ENCODE measurements at regions not wholly inside any gene's neighbourhood (a gene's known extent, or its start where the extent isn't known, plus 50 kb on each side); places are given as distances from the start of the nearest gene placed in this dataset.

DNA sequence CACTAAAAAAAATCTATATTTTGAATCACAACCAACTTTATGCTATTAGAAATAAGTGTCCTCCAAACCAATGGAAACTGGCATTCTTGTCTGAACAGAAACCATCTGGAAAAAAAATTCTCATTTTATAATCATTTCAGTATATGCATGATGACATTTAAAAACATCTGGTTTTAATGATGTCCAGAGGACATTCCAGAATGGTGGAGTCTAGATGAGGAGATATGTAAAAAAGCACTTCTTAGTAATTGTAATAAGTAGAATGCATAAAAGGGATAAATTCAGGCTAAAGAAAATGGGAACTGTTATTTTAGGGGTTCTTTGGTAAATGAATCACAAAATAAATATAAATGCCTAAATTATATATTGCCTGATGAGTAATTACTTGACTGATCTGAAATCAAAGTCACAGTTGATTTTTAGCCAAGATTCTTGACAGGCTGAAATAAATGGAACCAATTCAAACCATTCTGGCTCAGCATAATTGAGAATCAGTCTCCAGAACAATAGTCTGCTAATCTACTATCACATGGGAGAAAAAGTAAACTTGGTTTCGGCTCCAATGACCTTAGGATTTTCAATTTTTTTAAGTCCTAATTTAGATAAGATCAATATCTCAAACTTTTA is 636.6 kb downstream of the FAT4 start:
- no peak for TF ChIP-seq EZH2 (optimal IDR thresholded peaks at IDR 0.05; ENCODE audit: low read depth, low read length)
- TF ChIP-seq, protein P1, sequence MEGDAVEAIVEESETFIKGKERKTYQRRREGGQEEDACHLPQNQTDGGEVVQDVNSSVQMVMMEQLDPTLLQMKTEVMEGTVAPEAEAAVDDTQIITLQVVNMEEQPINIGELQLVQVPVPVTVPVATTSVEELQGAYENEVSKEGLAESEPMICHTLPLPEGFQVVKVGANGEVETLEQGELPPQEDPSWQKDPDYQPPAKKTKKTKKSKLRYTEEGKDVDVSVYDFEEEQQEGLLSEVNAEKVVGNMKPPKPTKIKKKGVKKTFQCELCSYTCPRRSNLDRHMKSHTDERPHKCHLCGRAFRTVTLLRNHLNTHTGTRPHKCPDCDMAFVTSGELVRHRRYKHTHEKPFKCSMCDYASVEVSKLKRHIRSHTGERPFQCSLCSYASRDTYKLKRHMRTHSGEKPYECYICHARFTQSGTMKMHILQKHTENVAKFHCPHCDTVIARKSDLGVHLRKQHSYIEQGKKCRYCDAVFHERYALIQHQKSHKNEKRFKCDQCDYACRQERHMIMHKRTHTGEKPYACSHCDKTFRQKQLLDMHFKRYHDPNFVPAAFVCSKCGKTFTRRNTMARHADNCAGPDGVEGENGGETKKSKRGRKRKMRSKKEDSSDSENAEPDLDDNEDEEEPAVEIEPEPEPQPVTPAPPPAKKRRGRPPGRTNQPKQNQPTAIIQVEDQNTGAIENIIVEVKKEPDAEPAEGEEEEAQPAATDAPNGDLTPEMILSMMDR (IDR thresholded peaks at IDR 0.05; ENCODE audit: low read length), result no peak
